ENCODE measurements at regions not wholly inside any gene's neighbourhood (a gene's known extent, or its start where the extent isn't known, plus 50 kb on each side); places are given as distances from the start of the nearest gene placed in this dataset.

GRCh38 chr1:58426918-58427317 lies 119.6 kb downstream of the OMA1 start:
- no peak for TF ChIP-seq CTCF (IDR thresholded peaks at IDR 0.05)
- TF ChIP-seq POLR2A (IDR thresholded peaks at IDR 0.05), result no peak
- TF ChIP-seq POLR2AphosphoS5 (IDR thresholded peaks at IDR 0.05), result no peak
- no peak for TF ChIP-seq EP300 (IDR thresholded peaks at IDR 0.05)
